Kidney capillary endothelial cell (primary cell): ENCODE measurements at regions not wholly inside any gene's neighbourhood (a gene's known extent, or its start where the extent isn't known, plus 50 kb on each side); places are given as distances from the start of the nearest gene placed in this dataset.

Experiments used
- DNase-seq: peaks from one replicate; pipeline ENCODE4 v3.0.0-alpha.2; 2018; ENCODE audit warnings: low spot score

- no peak for DNase-seq
Observed at GRCh38 chr12:87157791-87158190, 871.4 kb downstream of the C12orf50 start.

- no peak for DNase-seq
Observed at GRCh38 chr12:87155621-87156020, 873.6 kb downstream of the C12orf50 start.

- DNase-seq, result no peak
Observed at GRCh38 chr12:87152841-87153528, 876.2 kb downstream of the C12orf50 start.

- DNase-seq, result no peak
Observed at GRCh38 chr12:87152075-87152474, 877.1 kb downstream of the C12orf50 start.

- no peak for DNase-seq
Observed at GRCh38 chr12:87150969-87151662, 878.1 kb downstream of the C12orf50 start.

GRCh38 chr12:87142342-87142741, 886.2 kb upstream of the MGAT4C start:
- DNase-seq, result no peak

GRCh38 chr12:87141091-87141490, 884.9 kb upstream of the MGAT4C start:
- no peak for DNase-seq

GRCh38 chr12:87140262-87140661, 884.1 kb upstream of the MGAT4C start:
- DNase-seq, result no peak

GRCh38 chr12:87137220-87137619, 881.0 kb upstream of the MGAT4C start:
- no peak for DNase-seq

GRCh38 chr12:87136330-87136976, 880.3 kb upstream of the MGAT4C start:
- DNase-seq, result no peak

GRCh38 chr12:87127272-87127671, 871.1 kb upstream of the MGAT4C start:
- no peak for DNase-seq

GRCh38 chr12:87121896-87122295, 865.7 kb upstream of the MGAT4C start:
- DNase-seq, result no peak

- no peak for DNase-seq
Observed at GRCh38 chr12:87120440-87120839, 864.2 kb upstream of the MGAT4C start.

- DNase-seq, result no peak
Observed at GRCh38 chr12:87119713-87120112, 863.5 kb upstream of the MGAT4C start.

- DNase-seq, result no peak
Observed at GRCh38 chr12:87117526-87117925, 861.3 kb upstream of the MGAT4C start.

GRCh38 chr12:87116780-87117179, 860.6 kb upstream of the MGAT4C start:
- no peak for DNase-seq

GRCh38 chr12:87112571-87113345, 856.6 kb upstream of the MGAT4C start:
- DNase-seq, result no peak

- DNase-seq, result no peak
Observed at GRCh38 chr12:87107766-87108165, 851.6 kb upstream of the MGAT4C start.

GRCh38 chr12:87107270-87107669, 851.1 kb upstream of the MGAT4C start:
- DNase-seq, result no peak

GRCh38 chr12:87096082-87096585, 839.9 kb upstream of the MGAT4C start:
- no peak for DNase-seq

- no peak for DNase-seq
Observed at GRCh38 chr12:87094356-87094755, 838.2 kb upstream of the MGAT4C start.

- DNase-seq, result no peak
Observed at GRCh38 chr12:87092421-87092820, 836.2 kb upstream of the MGAT4C start.
